ENCODE measurements at regions not wholly inside any gene's neighbourhood (a gene's known extent, or its start where the extent isn't known, plus 50 kb on each side); places are given as distances from the start of the nearest gene placed in this dataset.

GRCh38 chr2:365367-366275, 77.7 kb upstream of the ALKAL2 start:
- TF ChIP-seq POLR2A (IDR thresholded peaks at IDR 0.05; ENCODE audit: borderline replicate concordance, extremely low read depth, insufficient read depth, insufficient read length), result no peak
- no peak for TF ChIP-seq CEBPB (IDR thresholded peaks at IDR 0.05; ENCODE audit: low read depth)
- TF ChIP-seq, protein P1, sequence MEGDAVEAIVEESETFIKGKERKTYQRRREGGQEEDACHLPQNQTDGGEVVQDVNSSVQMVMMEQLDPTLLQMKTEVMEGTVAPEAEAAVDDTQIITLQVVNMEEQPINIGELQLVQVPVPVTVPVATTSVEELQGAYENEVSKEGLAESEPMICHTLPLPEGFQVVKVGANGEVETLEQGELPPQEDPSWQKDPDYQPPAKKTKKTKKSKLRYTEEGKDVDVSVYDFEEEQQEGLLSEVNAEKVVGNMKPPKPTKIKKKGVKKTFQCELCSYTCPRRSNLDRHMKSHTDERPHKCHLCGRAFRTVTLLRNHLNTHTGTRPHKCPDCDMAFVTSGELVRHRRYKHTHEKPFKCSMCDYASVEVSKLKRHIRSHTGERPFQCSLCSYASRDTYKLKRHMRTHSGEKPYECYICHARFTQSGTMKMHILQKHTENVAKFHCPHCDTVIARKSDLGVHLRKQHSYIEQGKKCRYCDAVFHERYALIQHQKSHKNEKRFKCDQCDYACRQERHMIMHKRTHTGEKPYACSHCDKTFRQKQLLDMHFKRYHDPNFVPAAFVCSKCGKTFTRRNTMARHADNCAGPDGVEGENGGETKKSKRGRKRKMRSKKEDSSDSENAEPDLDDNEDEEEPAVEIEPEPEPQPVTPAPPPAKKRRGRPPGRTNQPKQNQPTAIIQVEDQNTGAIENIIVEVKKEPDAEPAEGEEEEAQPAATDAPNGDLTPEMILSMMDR (IDR thresholded peaks at IDR 0.05 in 2 of 3, conservative IDR thresholded peaks at IDR 0.05 in 1 of 3; ENCODE audit: borderline replicate concordance in 1 of 3, insufficient read depth in 1 of 3, low read depth in 2 of 3, low read length in 2 of 3), result no peak
- TF ChIP-seq SP1 (IDR thresholded peaks at IDR 0.05; ENCODE audit: low read depth), result no peak
- no peak for TF ChIP-seq EZH2phosphoT487 (IDR thresholded peaks at IDR 0.05; ENCODE audit: borderline replicate concordance)
- TF ChIP-seq, protein P2, sequence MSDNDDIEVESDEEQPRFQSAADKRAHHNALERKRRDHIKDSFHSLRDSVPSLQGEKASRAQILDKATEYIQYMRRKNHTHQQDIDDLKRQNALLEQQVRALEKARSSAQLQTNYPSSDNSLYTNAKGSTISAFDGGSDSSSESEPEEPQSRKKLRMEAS (IDR thresholded peaks at IDR 0.05), result no peak
- TF ChIP-seq POLR2AphosphoS5 (IDR thresholded peaks at IDR 0.05; ENCODE audit: low read depth, low read length), result no peak
- no peak for TF ChIP-seq JUND (IDR thresholded peaks at IDR 0.05)
- TF ChIP-seq EZH2 (IDR thresholded peaks at IDR 0.05), result no peak
- no peak for TF ChIP-seq ELF1 (IDR thresholded peaks at IDR 0.05; ENCODE audit: borderline replicate concordance, low read depth)
- no peak for TF ChIP-seq RAD21 (IDR thresholded peaks at IDR 0.05; ENCODE audit: low read depth)
- no peak for TF ChIP-seq SIN3A (IDR thresholded peaks at IDR 0.05; ENCODE audit: low read depth)

All from HCT116 (cell line).